GM18498 (cell line): ENCODE measurements at regions not wholly inside any gene's neighbourhood (a gene's known extent, or its start where the extent isn't known, plus 50 kb on each side); places are given as distances from the start of the nearest gene placed in this dataset.

Experiments
- ATAC-seq: cut with Tn5 transposase; IDR thresholded peaks from one replicate; pipeline ENCODE4 v1.9.1; 2021; ENCODE audit warnings: mild to moderate bottlenecking, moderate library complexity; ENCODE audit not compliant: unreplicated experiment

- ATAC-seq, result no peak
Observed at GRCh38 chr13:107518292-107518691, 697.0 kb downstream of the LIG4 start.

- ATAC-seq, result no peak
Observed at GRCh38 chr13:107516517-107516916, 698.8 kb downstream of the LIG4 start.

GRCh38 chr13:107512551-107512950, 702.8 kb downstream of the LIG4 start:
- no peak for ATAC-seq

GRCh38 chr13:107497661-107498060, 717.7 kb downstream of the LIG4 start:
- no peak for ATAC-seq

- no peak for ATAC-seq
Observed at GRCh38 chr13:107493266-107493665, 722.1 kb downstream of the LIG4 start.

GRCh38 chr13:107482688-107483087, 732.6 kb downstream of the LIG4 start:
- ATAC-seq, result no peak

GRCh38 chr13:107480130-107480529, 735.2 kb downstream of the LIG4 start:
- no peak for ATAC-seq

- no peak for ATAC-seq
Observed at GRCh38 chr13:107477772-107478379, 737.5 kb downstream of the LIG4 start.

- ATAC-seq, result no peak
Observed at GRCh38 chr13:107475753-107476453, 739.4 kb downstream of the LIG4 start.

GRCh38 chr13:107473253-107473652, 742.1 kb downstream of the LIG4 start:
- no peak for ATAC-seq

GRCh38 chr13:107466326-107467099, 748.8 kb downstream of the LIG4 start:
- ATAC-seq, result no peak

GRCh38 chr13:107462501-107462900, 752.8 kb downstream of the LIG4 start:
- ATAC-seq, result no peak

GRCh38 chr13:107461751-107462150, 753.6 kb downstream of the LIG4 start:
- ATAC-seq, result no peak

- no peak for ATAC-seq
Observed at GRCh38 chr13:107459430-107459829, 755.9 kb downstream of the LIG4 start.

- ATAC-seq, result no peak
Observed at GRCh38 chr13:107458269-107458668, 757.1 kb downstream of the LIG4 start.

GRCh38 chr13:107457686-107458085, 757.6 kb downstream of the LIG4 start:
- ATAC-seq, result no peak

GRCh38 chr13:107456431-107456830, 758.9 kb downstream of the LIG4 start:
- no peak for ATAC-seq

- no peak for ATAC-seq
Observed at GRCh38 chr13:107452833-107453232, 762.5 kb downstream of the LIG4 start.

GRCh38 chr13:107450931-107451330, 764.4 kb downstream of the LIG4 start:
- no peak for ATAC-seq

GRCh38 chr13:107450431-107450830, 764.9 kb downstream of the LIG4 start:
- no peak for ATAC-seq

GRCh38 chr13:107447591-107447990, 767.7 kb downstream of the LIG4 start:
- no peak for ATAC-seq

- ATAC-seq, result no peak
Observed at GRCh38 chr13:107441279-107441678, 774.1 kb downstream of the LIG4 start.
